GM21717 (cell line): ENCODE measurements at regions not wholly inside any gene's neighbourhood (a gene's known extent, or its start where the extent isn't known, plus 50 kb on each side); places are given as distances from the start of the nearest gene placed in this dataset.
A peak's percentile ranks its signal among the peaks of the same experiment; 100 is the strongest.
"Not testable (repeated sequence)": the region's sequence is repeated elsewhere in the genome, so short reads cannot be mapped to it uniquely, and the experiment has no call there.

Source experiments
- ATAC-seq: cut with Tn5 transposase; IDR thresholded peaks from one replicate; pipeline ENCODE4 v1.9.1; 2021; ENCODE audit warnings: mild to moderate bottlenecking, moderate library complexity; ENCODE audit not compliant: unreplicated experiment

DNA sequence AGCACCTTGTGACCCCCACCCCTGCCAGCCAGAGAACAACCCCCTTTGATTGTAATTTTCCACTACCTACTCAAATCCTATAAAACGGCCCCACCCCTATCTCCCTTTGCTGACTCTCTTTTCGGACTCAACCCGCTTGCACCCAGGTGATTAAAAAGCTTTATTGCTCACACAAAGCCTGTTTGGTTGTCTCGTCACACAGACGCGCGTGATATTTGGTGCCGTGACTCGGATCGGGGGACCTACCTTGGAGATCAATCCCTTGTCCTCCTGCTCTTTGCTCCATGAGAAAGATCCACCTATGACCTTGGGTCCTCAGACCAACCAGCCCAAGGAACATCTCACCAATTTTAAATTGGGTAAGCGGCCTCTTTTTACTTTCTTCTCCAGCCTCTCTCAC, 995.0 kb upstream of the LCORL start:
- ATAC-seq: not testable (repeated sequence)

- no peak for ATAC-seq
Measured at GRCh38 chr4:19014594-19014993, 993.0 kb upstream of the LCORL start.

DNA sequence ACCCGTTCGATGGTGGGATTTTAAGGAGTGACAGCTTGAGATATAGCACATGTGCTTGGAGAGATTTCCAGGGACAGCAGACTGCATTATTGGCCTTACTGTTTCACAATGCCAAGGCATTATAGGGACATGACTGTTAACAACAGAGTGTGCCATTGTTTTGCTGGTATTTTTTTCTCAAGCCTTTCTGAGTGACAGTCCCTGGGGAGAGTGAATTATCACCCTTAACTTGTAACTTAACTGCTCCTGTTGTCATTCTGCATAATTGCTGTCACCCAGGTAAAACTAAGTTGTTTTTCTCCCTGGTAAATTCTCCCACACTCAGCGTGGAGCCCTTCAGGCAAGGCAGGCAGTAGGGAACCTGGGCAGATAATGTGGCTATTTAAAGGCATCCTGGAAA, 989.2 kb upstream of the LCORL start:
- no peak for ATAC-seq

GRCh38 chr4:19009881-19010280, 988.3 kb upstream of the LCORL start:
- ATAC-seq: no peak

DNA sequence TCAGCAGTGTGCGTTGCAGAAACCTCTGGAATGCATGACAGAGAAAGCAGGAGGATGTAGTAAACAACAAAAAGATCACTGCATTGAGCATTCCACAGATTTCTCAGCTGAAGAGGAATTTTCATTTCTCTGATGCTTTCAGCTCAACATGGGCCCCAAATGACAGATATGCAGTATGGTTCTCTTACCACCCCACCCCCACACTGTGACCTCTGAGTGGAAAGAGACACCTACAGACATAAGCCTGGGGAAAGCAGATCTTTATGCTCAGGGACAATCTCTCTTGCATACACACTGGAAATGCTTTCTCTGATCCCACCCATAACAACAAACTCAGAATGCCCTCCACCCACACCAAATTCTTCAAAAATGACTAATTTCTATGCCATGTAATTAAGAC, 983.7 kb upstream of the LCORL start:
- ATAC-seq: no peak

- ATAC-seq: no peak
Measured at GRCh38 chr4:19002170-19002569, 980.6 kb upstream of the LCORL start.

DNA sequence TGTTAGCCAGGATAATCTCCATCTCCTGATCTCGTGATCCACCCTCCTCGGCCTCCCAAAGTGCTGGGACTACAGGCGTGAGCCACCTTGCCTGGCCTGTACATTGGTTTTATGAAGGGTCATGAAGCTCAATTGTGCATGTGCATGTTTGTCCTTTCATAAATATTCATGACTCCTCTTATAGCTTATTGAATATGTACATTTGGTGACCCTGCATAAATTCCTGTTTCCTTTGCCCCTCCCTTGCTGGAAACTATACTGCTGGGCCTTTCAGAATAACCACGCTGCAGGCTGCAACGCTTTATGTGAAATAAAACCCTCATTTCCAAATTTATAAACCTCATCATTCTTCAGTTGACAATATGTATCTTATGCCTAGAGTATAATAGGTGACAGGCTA, 978.0 kb upstream of the LCORL start:
- no peak for ATAC-seq

DNA sequence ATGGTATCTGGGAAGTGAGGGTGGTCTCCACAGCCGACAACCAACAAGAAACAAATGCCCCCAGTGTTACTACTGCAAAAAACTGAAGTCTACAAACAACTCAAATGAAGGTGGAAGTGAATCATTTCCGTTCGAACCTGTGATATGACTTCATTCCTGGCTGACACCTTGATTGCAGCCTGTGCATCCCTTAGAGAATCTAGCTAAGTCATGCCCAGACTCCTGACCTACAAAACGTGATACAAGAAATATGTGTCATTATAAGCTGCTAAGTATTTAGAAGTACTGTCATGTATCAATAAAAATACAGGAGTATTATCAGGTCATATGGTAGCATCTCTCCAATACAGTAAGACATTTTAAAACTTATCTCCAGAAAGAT, 959.7 kb upstream of the LCORL start:
- no peak for ATAC-seq

DNA sequence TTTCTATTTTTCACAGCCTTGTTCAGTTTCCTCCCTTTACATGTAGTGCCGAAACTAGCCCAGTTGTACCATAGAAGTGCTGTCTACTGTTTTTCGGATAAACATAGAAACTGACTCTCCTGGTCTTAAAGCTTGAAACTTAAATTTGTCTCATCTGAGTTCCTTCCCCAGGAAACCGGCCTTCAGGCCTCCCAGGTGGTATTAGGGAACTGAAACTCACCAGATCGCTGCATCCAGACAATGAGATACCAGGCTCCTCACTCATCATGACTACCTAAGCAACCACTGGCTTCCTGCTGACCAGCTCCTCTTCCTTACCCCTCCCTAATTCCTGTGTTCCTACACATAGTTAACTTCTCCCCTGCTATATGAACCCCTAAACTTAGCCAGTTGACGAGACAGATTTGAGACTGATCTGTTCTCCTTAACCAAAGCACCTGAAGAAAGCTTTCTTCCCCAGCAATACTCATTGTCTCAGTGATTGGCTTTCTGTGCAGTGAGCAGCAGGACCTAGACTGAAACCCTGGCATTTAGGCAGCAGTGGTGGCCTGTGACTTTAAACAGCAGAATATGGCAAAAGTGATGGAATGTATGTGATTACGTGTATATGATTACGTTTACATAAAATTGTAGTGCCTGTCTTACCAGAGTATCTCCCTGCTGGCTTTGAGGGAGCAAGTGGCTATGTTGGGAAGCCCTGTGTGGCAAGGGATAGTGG, 959.1 kb upstream of the LCORL start:
- peak; percentile 95 for ATAC-seq

- ATAC-seq: no peak
Measured at GRCh38 chr4:18976884-18977283, 955.3 kb upstream of the LCORL start.

- no peak for ATAC-seq
Measured at GRCh38 chr4:18975916-18976808, 954.6 kb upstream of the LCORL start.

DNA sequence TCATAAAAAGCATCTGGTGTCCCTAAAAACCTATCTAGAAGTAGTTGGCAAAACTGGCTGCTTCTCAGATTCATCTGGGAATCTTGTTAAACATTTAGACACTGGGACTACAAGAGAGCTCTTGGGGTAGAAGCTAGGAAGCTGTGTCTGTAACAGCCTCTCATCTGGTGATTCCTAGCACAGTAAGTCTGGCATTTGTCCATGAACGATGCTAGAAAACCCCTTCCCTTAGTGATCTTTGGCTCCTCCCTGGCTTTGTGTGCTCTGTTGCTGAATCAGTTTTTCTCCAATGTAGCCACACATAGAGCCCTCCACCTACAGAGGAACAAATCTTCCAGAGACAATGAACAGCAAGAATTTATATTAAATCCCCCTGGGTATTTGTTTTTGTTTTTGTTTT, 951.7 kb upstream of the LCORL start:
- ATAC-seq: no peak

- ATAC-seq: no peak
Measured at GRCh38 chr4:18961879-18962278, 940.3 kb upstream of the LCORL start.

DNA sequence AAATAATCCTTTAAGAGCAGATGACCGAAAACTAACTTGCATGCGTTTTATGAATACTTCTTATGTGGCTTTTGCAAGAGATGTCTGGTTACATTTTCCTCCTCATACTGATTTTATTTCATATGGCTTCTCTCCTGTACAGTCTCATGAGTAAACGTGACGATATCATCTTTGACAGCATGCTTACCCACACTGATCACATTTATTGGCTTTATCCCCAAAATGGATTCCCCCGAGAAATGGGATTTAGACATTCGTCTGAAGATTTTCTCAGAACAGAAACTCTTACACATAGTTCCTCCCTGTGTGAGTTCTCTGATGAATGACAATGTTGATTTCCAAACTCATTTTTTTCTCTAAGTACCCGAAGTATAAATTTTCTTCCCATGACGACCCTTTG, 939.7 kb upstream of the LCORL start:
- ATAC-seq: no peak

DNA sequence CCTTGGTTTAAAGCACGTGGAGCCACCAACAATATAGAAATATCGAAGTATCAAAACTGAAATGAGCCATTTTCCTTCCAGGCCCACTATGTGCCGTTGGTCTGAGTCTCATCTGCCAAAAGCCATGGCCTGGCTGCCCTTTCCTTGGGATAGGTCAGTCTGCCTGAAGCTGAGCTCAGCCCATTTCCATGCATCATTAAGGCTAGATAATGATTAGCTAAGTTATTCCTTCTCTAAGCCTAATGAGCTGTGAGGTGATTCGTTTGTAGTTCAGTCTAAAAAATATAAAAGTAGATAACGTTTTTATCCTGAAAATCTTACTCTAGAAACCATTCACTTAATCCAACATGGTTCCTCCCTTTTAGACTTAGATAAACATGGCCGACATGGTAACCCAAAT, 936.2 kb upstream of the LCORL start:
- ATAC-seq: no peak

DNA sequence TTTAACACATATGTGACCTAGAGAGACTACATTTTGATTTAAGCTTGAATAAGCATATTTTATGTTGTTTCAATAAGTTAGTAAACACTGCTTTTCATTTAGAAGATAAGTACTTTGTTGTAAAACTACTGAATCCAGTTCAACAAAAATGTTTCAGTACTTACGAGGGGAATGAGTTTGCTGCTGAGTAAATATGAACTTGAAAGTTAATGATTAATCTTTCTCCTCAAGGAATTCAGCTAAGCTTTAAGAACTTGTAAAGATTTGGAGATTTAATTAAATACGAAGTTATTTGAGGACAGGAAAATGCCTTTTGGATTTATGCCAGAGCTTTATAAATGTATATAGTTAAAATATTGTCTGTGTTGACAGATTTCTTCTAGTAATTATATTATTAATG, 933.0 kb upstream of the LCORL start:
- no peak for ATAC-seq

GRCh38 chr4:18953613-18954012, 932.1 kb upstream of the LCORL start:
- no peak for ATAC-seq

- ATAC-seq: no peak
Measured at GRCh38 chr4:18945464-18945863, 923.9 kb upstream of the LCORL start.

GRCh38 chr4:18942874-18943273, 921.3 kb upstream of the LCORL start:
- ATAC-seq: no peak

DNA sequence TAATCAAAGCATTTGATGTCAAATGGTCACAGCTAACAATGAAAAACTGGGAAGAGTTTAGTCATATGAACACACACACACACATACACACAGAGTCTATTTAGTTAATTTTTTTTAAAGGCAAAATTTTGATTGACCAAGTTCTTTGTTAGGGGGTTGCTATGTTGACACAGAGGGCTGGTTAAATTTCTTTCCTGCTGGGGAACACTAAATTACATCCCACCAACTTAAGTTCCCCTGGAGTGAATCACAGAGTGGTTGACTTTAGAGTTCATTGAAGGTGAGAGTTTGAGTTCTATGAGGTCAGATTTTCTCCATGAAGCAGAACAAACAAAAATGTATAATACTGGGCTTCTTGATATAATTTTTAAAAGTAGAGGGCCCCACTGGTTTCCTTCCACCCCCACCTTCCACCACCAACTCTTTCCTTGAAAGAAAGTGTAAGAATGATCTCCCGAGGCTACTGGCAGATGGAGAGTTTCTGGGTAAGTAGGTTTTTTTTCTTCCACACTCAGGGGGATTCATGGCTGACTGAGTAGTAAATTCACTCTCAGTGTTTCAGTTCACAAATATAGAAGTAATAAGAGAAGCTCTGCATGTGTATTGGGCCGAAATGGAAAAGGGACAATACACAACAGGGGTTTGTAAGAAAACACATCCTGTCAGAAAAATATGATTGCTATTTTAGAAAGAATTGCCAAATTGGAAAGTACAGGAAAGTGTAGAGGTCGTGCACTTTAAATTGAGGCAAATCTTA, 917.0 kb upstream of the LCORL start:
- no peak for ATAC-seq

DNA sequence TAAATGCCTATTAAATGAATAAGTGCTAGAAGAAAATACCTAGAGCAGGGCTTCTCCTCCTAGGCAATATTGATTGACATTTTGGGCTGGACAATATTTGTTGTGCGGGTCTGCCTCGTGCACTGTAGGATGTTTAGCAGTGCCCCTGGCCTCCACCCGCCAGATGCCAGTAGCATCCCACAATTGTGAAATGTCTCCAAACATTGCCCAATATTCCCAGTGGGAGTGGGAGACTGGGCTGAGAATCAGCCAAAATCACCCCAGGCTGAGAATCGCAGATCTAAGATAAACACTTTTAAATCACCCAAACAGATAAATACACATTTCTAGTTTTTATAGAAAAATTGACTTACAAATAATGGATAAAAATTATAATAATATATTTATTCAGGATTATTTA, 916.2 kb upstream of the LCORL start:
- ATAC-seq: no peak

DNA sequence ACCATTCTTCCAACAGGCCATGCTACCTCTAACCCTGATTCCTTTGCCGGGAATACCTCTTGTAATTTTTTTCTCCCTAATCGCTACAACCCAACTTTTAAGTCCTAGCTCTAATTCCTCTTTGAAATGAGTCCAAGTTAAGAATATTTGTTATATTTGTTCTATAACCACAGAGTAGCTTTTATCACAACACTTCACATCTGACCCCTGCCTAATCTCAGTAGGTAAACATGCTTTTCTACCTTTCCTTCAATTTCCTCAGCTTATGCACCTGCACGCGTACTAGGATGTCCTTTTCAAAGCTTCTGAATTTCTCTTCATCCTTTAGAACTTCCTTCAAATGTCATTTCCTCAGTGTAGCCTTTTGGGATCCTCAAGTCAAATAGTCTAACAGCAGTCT, 915.5 kb upstream of the LCORL start:
- ATAC-seq: no peak
